RWPE2 (cell line): ENCODE measurements at regions not wholly inside any gene's neighbourhood (a gene's known extent, or its start where the extent isn't known, plus 50 kb on each side); places are given as distances from the start of the nearest gene placed in this dataset.

Experiments used
- ATAC-seq: fragments of 200-7000 bp; cut with Tn5 transposase; 3 replicates; pipeline ENCODE4 v1.9.1; 2021; ENCODE audit warnings: low read depth
- DNase-seq: peaks from one replicate; pipeline ENCODE4 v3.0.0-alpha.2; 2020; ENCODE audit warnings: low spot score
- H3K27ac ChIP-seq: fragments of 450-650 bp; 2 replicates; pipeline ENCODE4 v1.5.1; 2017; ENCODE audit warnings: mild to moderate bottlenecking; ENCODE audit not compliant: poor library complexity, severe bottlenecking
- H3K27me3 ChIP-seq: fragments of 250-450 bp; sonication (Bioruptor Pico); 2 replicates; pipeline ENCODE4 v1.5.1; 2021; ENCODE audit warnings: mild to moderate bottlenecking, moderate library complexity; ENCODE audit not compliant: insufficient read depth, poor library complexity, severe bottlenecking
- H3K36me3 ChIP-seq: fragments of 250-450 bp; sonication (Bioruptor Pico); 2 replicates; pipeline ENCODE4 v1.5.1; 2020; ENCODE audit warnings: low read depth, mild to moderate bottlenecking, moderate library complexity
- H3K4me1 ChIP-seq: fragments of 250-450 bp; sonication (Bioruptor Pico); 2 replicates; pipeline ENCODE4 v1.5.1; 2021; ENCODE audit warnings: mild to moderate bottlenecking, moderate library complexity; ENCODE audit not compliant: insufficient read depth, poor library complexity, severe bottlenecking
- H3K4me3 ChIP-seq: fragments of 250-450 bp; sonication (Bioruptor Pico); 2 replicates; pipeline ENCODE4 v1.5.1; 2021; ENCODE audit warnings: mild to moderate bottlenecking, moderate library complexity; ENCODE audit not compliant: severe bottlenecking
- H3K9me3 ChIP-seq: fragments of 250-450 bp; sonication (Bioruptor Pico); 2 replicates; pipeline ENCODE4 v1.5.1; 2021; ENCODE audit warnings: mild to moderate bottlenecking, moderate library complexity; ENCODE audit not compliant: severe bottlenecking
- TF ChIP-seq, protein P1 (sequence below): fragments of 450-650 bp; IDR thresholded peaks from one replicate; pipeline ENCODE4 v1.5.1; 2017; ENCODE audit warnings: mild to moderate bottlenecking, moderate library complexity; ENCODE audit not compliant: poor library complexity, severe bottlenecking

DNA sequence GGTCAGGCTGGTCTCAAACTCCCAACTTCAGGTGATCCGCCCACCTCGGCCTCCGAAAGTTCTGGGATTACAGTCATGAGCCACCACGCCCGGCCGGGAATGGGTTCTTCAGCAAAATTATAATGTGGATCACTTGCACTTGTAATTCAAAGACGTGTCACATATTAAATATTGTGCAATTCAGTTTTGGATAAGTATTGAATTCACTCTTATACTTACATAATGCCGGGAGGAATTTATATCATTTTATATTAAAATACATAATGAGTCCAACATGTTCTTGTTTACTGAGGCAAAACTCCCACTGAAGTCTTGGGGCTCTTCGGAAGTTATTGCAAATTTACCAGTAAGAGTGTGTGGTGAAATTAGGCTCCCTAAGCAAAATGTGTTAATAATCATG is 635.2 kb upstream of the LUZP2 start:
- Histone ChIP-seq H3K9me3 (no peaks in the 10 kb centered on the region), H3K27me3 (no peaks in the 10 kb centered on the region), H3K4me3 (no peak overlapping the region), H3K4me1 (peaks cover 10% of the 10 kb centered on the region), H3K27ac (no peak overlapping the region), H3K36me3 (no peaks in the 10 kb centered on the region)
- TF ChIP-seq, protein P1, sequence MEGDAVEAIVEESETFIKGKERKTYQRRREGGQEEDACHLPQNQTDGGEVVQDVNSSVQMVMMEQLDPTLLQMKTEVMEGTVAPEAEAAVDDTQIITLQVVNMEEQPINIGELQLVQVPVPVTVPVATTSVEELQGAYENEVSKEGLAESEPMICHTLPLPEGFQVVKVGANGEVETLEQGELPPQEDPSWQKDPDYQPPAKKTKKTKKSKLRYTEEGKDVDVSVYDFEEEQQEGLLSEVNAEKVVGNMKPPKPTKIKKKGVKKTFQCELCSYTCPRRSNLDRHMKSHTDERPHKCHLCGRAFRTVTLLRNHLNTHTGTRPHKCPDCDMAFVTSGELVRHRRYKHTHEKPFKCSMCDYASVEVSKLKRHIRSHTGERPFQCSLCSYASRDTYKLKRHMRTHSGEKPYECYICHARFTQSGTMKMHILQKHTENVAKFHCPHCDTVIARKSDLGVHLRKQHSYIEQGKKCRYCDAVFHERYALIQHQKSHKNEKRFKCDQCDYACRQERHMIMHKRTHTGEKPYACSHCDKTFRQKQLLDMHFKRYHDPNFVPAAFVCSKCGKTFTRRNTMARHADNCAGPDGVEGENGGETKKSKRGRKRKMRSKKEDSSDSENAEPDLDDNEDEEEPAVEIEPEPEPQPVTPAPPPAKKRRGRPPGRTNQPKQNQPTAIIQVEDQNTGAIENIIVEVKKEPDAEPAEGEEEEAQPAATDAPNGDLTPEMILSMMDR, result no peak
- ATAC-seq (no peak), DNase-seq (no peak)

DNA sequence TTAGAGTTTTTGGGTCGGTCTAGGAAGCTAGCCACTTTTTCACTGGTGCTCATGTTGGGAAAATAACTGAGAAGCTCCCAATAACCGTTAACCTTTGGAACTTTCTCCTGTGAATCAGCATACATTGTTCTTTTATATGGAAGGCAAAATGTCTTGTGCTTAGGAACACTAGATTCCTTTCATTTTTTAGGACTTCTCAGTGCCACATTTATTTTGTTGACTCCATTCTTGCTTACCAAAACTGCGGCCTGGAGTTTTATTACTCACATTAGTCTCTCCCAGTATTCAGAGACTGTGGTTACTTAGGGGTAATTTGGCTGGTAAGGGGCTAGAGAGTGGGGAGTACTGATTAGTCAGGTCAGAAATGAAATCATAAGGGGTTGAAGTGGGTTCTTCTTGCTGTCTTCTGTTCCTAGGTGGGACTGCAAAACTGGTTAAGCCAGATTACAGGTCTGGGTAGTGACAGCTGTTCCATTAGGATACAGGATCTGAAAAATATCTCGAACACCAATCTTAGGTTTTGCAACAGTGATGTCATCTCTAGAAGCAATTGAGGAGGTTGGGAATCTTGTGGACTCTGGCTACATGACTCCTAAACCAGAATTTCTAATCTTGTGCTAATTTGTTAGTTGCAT is 631.4 kb upstream of the LUZP2 start:
- DNase-seq, result no peak
- TF ChIP-seq, protein P1, result no peak
- Histone ChIP-seq H3K4me1 (peaks cover 10% of the 10 kb centered on the region), H3K9me3 (no peaks in the 10 kb centered on the region), H3K27me3 (no peaks in the 10 kb centered on the region), H3K4me3 (no peak overlapping the region), H3K36me3 (no peaks in the 10 kb centered on the region), H3K27ac (no peak overlapping the region)
- no peak for ATAC-seq

DNA sequence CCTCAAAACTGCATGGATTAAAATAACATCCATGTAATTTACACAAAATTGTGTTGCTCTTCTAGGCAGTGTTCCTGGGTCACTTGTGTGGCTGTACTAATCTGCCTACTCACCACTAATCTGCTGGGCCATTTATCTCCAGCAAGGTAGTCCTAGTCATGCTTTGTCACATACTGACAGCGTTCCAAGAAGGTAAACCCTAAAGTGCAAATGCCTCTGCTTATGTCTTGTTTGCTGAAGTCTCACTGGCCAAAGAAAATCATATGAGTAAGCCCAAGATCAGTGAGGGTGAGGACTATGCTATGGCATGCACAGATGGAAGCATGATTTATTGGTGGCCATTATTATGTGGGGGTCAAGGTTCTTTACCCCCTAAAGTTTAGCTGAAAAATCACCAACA is 630.2 kb upstream of the LUZP2 start:
- Histone ChIP-seq H3K4me3 (no peak overlapping the region), H3K36me3 (no peaks in the 10 kb centered on the region), H3K9me3 (no peaks in the 10 kb centered on the region), H3K4me1 (peaks cover 10% of the 10 kb centered on the region), H3K27me3 (no peaks in the 10 kb centered on the region), H3K27ac (no peak overlapping the region)
- DNase-seq, result no peak
- TF ChIP-seq, protein P1, result no peak
- ATAC-seq, result peak; percentile 66

DNA sequence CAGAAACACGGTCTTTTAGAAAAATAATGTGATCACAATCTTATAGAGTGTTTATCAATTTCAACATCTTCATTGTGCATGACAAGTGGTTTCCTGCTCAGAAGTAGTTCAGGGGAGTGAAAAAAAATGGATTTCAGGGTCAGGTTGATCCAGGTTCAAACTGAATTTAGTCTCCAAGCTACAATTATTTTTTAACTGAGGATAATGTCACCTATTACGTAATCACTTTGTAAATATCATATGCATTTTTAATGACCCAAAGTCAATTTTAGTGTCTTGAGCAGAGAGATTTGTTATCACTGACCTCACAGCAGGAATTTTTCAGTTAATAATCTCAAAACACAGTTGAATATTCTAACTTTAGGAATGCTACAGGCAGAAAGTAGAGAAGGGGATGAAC is 627.2 kb upstream of the LUZP2 start:
- H3K4me3 ChIP-seq, result no peak overlapping the region
- H3K36me3 ChIP-seq, result no peaks in the 10 kb centered on the region
- no peak for DNase-seq
- H3K9me3 ChIP-seq, result no peaks in the 10 kb centered on the region
- H3K27me3 ChIP-seq, result no peaks in the 10 kb centered on the region
- no peak overlapping the region for H3K27ac ChIP-seq
- TF ChIP-seq, protein P1, result no peak
- ATAC-seq, result no peak
- peaks cover 10% of the 10 kb centered on the region for H3K4me1 ChIP-seq

DNA sequence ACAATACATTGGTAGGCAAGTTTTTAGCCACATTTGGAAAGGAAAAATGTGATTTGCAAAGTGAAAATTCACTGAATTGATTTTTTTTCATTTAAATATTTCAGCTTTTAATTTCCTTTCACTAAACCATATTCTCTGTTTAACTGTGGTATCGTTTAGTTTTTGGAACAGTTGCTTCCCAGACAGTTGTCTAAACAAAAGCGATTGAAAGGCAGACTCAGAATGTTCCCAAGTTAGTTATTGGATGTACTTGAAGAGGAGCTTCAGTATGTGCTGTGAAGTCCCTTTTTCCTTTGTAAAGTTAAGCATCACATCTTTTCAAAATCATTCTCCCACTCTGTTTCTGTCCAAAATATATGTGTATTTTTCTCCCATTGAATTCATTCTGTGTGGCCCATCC is 623.4 kb upstream of the LUZP2 start:
- no peaks in the 10 kb centered on the region for H3K9me3 ChIP-seq
- ATAC-seq, result no peak
- H3K4me3 ChIP-seq, result no peak overlapping the region
- no peak overlapping the region for H3K27ac ChIP-seq
- no peak for DNase-seq
- H3K36me3 ChIP-seq, result no peaks in the 10 kb centered on the region
- TF ChIP-seq, protein P1, result no peak
- no peaks in the 10 kb centered on the region for H3K27me3 ChIP-seq
- no peaks in the 10 kb centered on the region for H3K4me1 ChIP-seq
